OCI-LY3 (cell line): ENCODE measurements at regions not wholly inside any gene's neighbourhood (a gene's known extent, or its start where the extent isn't known, plus 50 kb on each side); places are given as distances from the start of the nearest gene placed in this dataset.

ENCODE experiments used
- EZH2phosphoT487 ChIP-seq: fragments of 200-600 bp; shearing (Covaris generic); IDR thresholded peaks from 2 replicates; pipeline ENCODE4 v1.6.1; 2018; ENCODE audit warnings: antibody characterized with exemption, mixed run types, low read depth
- TF ChIP-seq, protein P1 (sequence below): fragments of 200-600, 300-600 bp; sonication (generic); IDR thresholded peaks from 2 replicates; pipeline ENCODE4 v1.5.1; 2014; ENCODE audit warnings: antibody characterized with exemption, low read length, low read depth

DNA sequence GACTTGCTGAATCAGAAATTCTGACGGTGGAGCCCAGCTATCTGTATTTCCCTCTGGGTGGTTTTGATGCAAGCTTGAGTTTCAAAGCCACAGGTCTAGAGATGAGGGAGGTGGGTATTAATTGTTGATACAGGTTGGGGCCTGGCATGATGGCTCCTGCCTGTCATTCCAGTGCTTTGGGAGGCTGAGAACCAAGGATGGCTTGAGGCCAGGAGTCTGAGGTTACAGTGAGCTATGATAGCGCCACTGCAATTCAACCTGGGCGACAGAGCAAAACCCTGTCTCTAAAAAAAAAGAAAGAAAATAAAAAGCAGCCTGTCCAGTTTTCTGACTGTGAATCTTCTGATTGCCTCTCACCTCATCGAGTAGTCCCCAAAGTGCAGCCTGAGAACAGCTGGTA is 184.8 kb upstream of the SASH1 start:
- TF ChIP-seq, protein P1, sequence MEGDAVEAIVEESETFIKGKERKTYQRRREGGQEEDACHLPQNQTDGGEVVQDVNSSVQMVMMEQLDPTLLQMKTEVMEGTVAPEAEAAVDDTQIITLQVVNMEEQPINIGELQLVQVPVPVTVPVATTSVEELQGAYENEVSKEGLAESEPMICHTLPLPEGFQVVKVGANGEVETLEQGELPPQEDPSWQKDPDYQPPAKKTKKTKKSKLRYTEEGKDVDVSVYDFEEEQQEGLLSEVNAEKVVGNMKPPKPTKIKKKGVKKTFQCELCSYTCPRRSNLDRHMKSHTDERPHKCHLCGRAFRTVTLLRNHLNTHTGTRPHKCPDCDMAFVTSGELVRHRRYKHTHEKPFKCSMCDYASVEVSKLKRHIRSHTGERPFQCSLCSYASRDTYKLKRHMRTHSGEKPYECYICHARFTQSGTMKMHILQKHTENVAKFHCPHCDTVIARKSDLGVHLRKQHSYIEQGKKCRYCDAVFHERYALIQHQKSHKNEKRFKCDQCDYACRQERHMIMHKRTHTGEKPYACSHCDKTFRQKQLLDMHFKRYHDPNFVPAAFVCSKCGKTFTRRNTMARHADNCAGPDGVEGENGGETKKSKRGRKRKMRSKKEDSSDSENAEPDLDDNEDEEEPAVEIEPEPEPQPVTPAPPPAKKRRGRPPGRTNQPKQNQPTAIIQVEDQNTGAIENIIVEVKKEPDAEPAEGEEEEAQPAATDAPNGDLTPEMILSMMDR, result no peak
- TF ChIP-seq EZH2phosphoT487, result no peak
